LNCaP clone FGC (cell line): ENCODE measurements at regions not wholly inside any gene's neighbourhood (a gene's known extent, or its start where the extent isn't known, plus 50 kb on each side); places are given as distances from the start of the nearest gene placed in this dataset.

Source experiments
- DNase-seq: peaks from one replicate; pipeline ENCODE4 v3.0.0-alpha.2; 2011; ENCODE audit warnings: low read depth
- H3K4me3 ChIP-seq: 2 replicates; pipeline ENCODE4 v1.5.1; 2011; ENCODE audit warnings: mild to moderate bottlenecking, low read depth, low read length, control low read depth
- TF ChIP-seq, protein P1 (sequence below): IDR thresholded peaks from 2 replicates; pipeline ENCODE4 v1.5.1; 2012; ENCODE audit warnings: mild to moderate bottlenecking; ENCODE audit not compliant: control insufficient read depth, insufficient read depth; ENCODE audit errors: extremely low read depth

DNA sequence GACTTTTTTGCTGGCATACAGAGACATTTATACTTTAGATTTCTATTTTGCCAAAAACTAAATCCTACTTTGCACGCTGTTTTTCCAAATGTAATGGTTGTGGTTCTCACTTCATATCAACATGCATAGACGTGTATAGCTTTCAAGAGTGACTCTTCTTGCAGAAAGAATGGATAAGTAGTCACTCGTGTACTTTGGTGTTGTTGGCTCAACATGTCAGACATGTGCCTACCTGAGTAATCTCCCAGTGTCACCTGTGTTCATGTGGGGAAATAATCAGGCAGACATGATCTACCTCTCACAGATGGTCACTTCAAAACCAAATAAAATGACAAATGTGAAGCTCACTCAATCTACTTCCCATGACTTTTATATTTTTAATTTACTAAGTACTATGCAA is 73.1 kb downstream of the GPR88 start:
- DNase-seq, result no peak
- TF ChIP-seq, protein P1, sequence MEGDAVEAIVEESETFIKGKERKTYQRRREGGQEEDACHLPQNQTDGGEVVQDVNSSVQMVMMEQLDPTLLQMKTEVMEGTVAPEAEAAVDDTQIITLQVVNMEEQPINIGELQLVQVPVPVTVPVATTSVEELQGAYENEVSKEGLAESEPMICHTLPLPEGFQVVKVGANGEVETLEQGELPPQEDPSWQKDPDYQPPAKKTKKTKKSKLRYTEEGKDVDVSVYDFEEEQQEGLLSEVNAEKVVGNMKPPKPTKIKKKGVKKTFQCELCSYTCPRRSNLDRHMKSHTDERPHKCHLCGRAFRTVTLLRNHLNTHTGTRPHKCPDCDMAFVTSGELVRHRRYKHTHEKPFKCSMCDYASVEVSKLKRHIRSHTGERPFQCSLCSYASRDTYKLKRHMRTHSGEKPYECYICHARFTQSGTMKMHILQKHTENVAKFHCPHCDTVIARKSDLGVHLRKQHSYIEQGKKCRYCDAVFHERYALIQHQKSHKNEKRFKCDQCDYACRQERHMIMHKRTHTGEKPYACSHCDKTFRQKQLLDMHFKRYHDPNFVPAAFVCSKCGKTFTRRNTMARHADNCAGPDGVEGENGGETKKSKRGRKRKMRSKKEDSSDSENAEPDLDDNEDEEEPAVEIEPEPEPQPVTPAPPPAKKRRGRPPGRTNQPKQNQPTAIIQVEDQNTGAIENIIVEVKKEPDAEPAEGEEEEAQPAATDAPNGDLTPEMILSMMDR, result no peak
- H3K4me3 ChIP-seq, result no peak overlapping the region

DNA sequence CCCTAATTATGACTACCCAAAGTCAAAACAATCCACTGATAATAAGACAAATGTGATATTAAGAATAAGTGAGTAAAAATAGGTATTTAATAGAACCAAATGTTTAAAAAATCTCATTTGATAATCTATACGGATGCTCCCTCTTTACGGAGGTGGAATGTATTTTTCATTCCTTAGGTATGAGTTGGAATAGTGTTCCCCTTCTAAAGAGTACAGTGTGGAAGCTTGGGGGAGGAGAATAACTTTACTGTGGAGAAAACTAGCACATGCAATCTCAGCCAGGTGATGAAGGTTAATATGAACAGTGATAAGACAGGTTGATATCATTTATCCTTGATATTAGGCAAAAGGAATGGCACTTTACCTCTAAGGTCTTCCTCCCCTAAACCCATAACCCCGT is 74.6 kb downstream of the GPR88 start:
- TF ChIP-seq, protein P1, result no peak
- no peak for DNase-seq

DNA sequence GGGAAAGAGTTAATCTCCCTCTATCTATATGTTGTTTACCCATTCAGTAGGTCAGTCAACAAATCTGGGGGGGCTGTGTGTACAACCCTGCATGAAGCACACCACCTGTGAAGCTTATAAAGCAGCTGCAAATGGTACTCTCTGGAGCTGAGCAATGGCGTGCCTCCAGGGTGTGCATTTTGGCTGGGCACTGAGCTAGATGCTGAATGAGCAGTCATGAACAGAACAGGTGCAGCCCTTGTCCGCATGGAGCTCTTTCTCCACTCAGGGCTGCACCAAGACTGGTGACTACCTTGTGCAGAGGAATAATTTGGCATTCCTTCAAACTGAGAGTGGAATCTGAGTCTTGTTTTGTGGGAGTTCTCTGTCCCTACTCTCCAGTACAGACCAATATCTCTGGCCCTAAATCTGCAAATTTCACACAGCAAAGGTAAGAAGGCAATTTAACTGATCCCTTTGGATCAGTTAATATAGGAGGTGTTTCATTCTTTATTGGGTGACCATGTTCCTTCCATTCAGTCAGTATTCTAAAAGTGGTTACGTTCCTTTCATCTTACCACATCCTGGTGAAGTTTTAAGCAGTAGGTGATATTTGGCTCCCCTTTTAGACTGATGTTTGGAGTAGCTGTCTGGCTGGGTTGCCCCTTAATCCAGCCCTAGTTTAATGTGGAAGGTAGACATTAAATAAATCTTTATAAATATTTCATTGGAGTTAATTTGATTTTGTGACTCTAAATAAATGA is 76.0 kb downstream of the GPR88 start:
- no peak overlapping the region for H3K4me3 ChIP-seq
- DNase-seq, result no peak
- TF ChIP-seq, protein P1, result no peak

More for the DNA sequence above, 74.6 kb downstream of the GPR88 start:
- H3K4me3 ChIP-seq, result no peak overlapping the region

DNA sequence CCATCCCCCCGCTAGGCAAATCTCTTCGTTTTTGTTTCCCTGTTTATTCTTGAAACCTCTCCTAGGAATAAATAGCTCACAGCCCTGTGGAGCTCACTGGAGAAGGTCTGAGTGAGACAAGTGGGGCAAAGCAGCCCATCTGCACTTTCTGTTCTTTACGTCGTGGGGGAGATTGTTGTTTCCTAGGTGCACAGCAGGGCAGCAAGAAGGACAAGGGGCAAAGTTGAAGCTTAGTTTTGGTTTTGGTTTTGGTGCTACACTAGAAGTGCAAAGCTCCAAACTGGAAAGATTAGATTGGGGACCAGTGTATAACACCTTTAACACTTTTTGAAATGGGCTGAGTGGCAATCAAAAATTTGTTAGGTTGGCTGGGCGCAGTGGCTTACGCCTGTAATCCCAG is 76.6 kb downstream of the GPR88 start:
- no peak for DNase-seq
- no peak overlapping the region for H3K4me3 ChIP-seq
- TF ChIP-seq, protein P1, result no peak

DNA sequence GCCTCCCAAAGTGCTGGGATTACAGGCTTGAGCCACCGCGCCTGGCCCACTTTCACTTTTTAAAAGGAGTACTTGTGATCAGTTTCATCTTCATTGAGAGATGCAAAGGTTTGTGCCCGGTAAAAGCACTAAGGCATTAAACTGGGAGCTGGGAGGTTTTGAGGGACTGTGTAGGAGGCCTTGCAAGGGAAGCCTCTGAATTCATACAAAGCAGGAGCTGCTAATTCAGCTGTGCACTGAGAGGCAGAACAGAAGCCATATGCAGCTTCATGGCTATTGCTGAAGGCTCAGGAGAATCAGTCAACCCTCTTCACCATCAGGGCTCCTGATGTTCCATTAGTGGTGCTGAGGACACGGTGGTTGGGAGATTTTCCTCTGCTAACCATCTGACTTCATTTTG is 77.7 kb downstream of the GPR88 start:
- TF ChIP-seq, protein P1, result no peak
- H3K4me3 ChIP-seq, result no peak overlapping the region
- DNase-seq, result no peak

DNA sequence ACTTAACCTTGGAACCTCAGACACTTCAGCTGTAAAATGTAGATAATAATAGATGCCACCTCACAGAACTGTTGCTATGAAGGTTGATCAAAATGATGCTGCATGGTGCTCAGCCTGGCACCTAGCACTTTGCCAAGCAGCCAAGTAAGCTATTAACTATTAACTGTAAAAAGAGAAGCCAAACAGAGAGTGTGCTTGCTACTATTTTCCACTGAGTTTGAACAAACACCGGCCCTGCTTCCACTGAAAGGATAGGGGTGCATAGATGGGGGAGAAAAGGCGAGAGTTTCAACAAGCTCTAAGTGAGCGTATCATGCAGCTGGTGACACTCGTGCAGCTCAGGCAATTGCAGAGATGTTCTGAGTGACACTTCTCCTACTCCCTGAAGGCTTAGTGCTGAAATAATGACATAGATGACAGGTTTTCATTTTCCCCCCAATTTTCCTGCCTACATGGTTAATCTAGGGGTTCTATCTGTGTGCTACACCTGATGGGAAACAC is 78.2 kb downstream of the GPR88 start:
- no peak for DNase-seq
- no peak overlapping the region for H3K4me3 ChIP-seq
- TF ChIP-seq, protein P1, result no peak

DNA sequence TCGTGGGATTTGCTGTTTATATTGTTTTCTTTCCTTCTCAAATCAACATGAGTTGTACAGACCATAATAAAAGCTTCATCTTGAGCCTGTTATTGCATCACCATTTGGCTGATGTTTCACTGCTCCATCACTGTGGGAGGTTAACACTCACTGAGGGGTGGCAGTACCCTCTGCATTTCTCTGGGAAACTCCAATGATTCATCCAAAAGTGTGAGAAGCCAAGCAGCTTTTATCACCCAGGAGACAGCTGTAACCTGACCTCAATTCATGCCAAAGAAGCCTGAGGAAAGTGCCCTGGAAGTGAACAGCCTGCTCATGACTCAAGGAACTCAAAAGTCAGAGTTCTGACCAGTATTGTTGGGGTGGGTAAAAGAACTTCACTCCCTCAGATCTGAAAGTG is 84.1 kb downstream of the GPR88 start:
- no peak for DNase-seq
- TF ChIP-seq, protein P1, result no peak
- no peak overlapping the region for H3K4me3 ChIP-seq
